ENCODE measurements at regions not wholly inside any gene's neighbourhood (a gene's known extent, or its start where the extent isn't known, plus 50 kb on each side); places are given as distances from the start of the nearest gene placed in this dataset.

DNA sequence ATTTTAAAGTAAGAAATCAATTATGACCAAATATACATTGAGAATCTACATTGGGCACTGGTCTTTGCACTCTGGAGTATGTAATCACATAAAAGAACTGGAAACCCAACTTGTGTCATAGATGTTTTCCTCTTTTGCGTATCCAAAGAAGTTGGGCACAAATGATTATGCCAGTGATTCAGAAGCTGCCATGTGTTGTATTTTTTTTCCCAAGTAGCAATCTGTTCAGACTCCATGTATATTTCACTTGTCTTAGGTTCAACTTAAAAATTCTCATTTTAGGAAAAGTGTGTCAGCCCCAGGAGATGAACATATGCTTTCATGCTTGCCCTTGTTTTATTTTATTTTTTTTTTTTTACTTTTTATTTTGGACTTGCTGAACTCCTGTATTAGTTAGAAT, 441.5 kb downstream of the PDZRN4 start:
- Mint-ChIP-seq H3K4me1 (no peaks in the 10 kb centered on the region), H3K36me3 (no peaks in the 10 kb centered on the region), H3K27ac (no peak overlapping the region), H3K9me3 (peaks cover 31% of the 10 kb centered on the region), H3K27me3 (ENCODE audit: low read depth) (no peaks in the 10 kb centered on the region), H3K4me3 (no peak overlapping the region)
- TF ChIP-seq, protein P1, sequence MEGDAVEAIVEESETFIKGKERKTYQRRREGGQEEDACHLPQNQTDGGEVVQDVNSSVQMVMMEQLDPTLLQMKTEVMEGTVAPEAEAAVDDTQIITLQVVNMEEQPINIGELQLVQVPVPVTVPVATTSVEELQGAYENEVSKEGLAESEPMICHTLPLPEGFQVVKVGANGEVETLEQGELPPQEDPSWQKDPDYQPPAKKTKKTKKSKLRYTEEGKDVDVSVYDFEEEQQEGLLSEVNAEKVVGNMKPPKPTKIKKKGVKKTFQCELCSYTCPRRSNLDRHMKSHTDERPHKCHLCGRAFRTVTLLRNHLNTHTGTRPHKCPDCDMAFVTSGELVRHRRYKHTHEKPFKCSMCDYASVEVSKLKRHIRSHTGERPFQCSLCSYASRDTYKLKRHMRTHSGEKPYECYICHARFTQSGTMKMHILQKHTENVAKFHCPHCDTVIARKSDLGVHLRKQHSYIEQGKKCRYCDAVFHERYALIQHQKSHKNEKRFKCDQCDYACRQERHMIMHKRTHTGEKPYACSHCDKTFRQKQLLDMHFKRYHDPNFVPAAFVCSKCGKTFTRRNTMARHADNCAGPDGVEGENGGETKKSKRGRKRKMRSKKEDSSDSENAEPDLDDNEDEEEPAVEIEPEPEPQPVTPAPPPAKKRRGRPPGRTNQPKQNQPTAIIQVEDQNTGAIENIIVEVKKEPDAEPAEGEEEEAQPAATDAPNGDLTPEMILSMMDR (IDR thresholded peaks at IDR 0.05; ENCODE audit: unreplicated experiment) = no peak
- no peak for DNase-seq (ENCODE audit: low spot score in 2 of 2, unreplicated experiment in 2 of 2)

GRCh38 chr12:41627476-41627875, 439.4 kb downstream of the PDZRN4 start:
- Mint-ChIP-seq H3K9me3 (peaks cover 29% of the 10 kb centered on the region), H3K36me3 (no peaks in the 10 kb centered on the region), H3K27me3 (ENCODE audit: low read depth) (no peaks in the 10 kb centered on the region), H3K27ac (no peak overlapping the region), H3K4me3 (no peak overlapping the region), H3K4me1 (no peaks in the 10 kb centered on the region)
- TF ChIP-seq, protein P1 (IDR thresholded peaks at IDR 0.05; ENCODE audit: unreplicated experiment) = no peak
- no peak for DNase-seq (ENCODE audit: low spot score in 2 of 2, unreplicated experiment in 2 of 2)

DNA sequence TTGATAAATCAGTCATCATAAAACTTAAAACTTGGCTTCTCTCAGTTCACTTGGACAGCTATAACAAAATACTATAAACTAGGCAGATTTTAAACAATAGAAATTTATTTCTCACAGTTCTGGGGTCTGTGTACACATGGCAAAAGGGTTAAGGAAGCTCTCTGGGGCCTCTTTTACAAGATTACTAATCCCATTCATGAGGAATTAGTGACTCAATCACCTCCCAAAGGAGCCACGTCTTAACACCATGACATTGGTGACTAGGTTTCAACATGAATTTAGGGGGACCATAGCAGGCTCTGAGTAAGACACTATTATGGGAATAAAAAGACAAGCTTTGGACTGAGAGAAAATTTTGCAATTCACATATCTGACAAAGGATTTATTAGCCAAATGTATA, 436.5 kb downstream of the PDZRN4 start:
- no peak overlapping the region for H3K27ac Mint-ChIP-seq
- no peak for DNase-seq (ENCODE audit: low spot score in 2 of 2, unreplicated experiment in 2 of 2)
- no peak overlapping the region for H3K4me3 Mint-ChIP-seq
- no peaks in the 10 kb centered on the region for H3K27me3 Mint-ChIP-seq (ENCODE audit: low read depth)
- no peaks in the 10 kb centered on the region for H3K36me3 Mint-ChIP-seq
- peaks cover 3% of the 10 kb centered on the region for H3K4me1 Mint-ChIP-seq
- TF ChIP-seq, protein P1 (IDR thresholded peaks at IDR 0.05; ENCODE audit: unreplicated experiment) = no peak
- H3K9me3 Mint-ChIP-seq = peaks cover 16% of the 10 kb centered on the region
